Muscle of back (tissue), 3 donors: ENCODE measurements at regions not wholly inside any gene's neighbourhood (a gene's known extent, or its start where the extent isn't known, plus 50 kb on each side); places are given as distances from the start of the nearest gene placed in this dataset.
A peak's percentile ranks its signal among the peaks of the same experiment; 100 is the strongest.
"Not testable (repeated sequence)": the region's sequence is repeated elsewhere in the genome, so short reads cannot be mapped to it uniquely, and the experiment has no call there.

Experiments
- DNase-seq, 3 donors: peaks; one replicate each; pipeline versions ENCODE4 v3.0.0 to v3.0.0-alpha.2; 2013

- peak in 1 of 3 donors; percentile 13 for DNase-seq
These were observed 51.8 kb upstream of the AGR3 start for GRCh38 chr7:16933296-16934279.

- peak in 1 of 3 donors; percentile 18 for DNase-seq
These were observed 53.0 kb upstream of the AGR3 start for GRCh38 chr7:16934722-16935340.

GRCh38 chr7:16935341-16935735, 53.6 kb upstream of the AGR3 start:
- no peak for DNase-seq

GRCh38 chr7:16936626-16937422, 55.0 kb upstream of the AGR3 start:
- DNase-seq = no peak

GRCh38 chr7:16939161-16939560, 57.4 kb upstream of the AGR3 start:
- DNase-seq = no peak

GRCh38 chr7:16940776-16941175, 59.0 kb upstream of the AGR3 start:
- no peak for DNase-seq

- no peak for DNase-seq
These were observed 61.2 kb upstream of the AGR3 start for GRCh38 chr7:16942929-16943509.

- no peak for DNase-seq
These were observed 63.2 kb upstream of the AGR3 start for GRCh38 chr7:16944936-16945335.

- DNase-seq = no peak
These were observed 63.6 kb upstream of the AGR3 start for GRCh38 chr7:16945372-16945771.

- not testable (repeated sequence) for DNase-seq
These were observed 66.3 kb upstream of the AGR3 start for GRCh38 chr7:16948110-16948509.

- no peak for DNase-seq
These were observed 69.8 kb upstream of the AGR3 start for GRCh38 chr7:16951483-16952080.

GRCh38 chr7:16954321-16954720, 72.5 kb upstream of the AGR3 start:
- DNase-seq = peak in 1 of 3 donors; percentile 48

- no peak for DNase-seq
These were observed 76.9 kb upstream of the AGR3 start for GRCh38 chr7:16958724-16959123.

GRCh38 chr7:16960337-16960965, 78.7 kb upstream of the AGR3 start:
- DNase-seq = no peak

GRCh38 chr7:16961641-16962040, 79.9 kb upstream of the AGR3 start:
- peak; percentile 68 to 88 (median 78) for DNase-seq

GRCh38 chr7:16963044-16963443, 81.3 kb upstream of the AGR3 start:
- no peak for DNase-seq

- not testable (repeated sequence) for DNase-seq
These were observed 83.9 kb upstream of the AGR3 start for GRCh38 chr7:16965697-16966096.

- peak; percentile 80 to 93 (median 88) for DNase-seq
These were observed 85.6 kb upstream of the AGR3 start for GRCh38 chr7:16967300-16967811.

GRCh38 chr7:16970732-16971482, 89.1 kb upstream of the AGR3 start:
- no peak for DNase-seq

GRCh38 chr7:16975712-16976111, 93.9 kb upstream of the AGR3 start:
- no peak for DNase-seq
